ENCODE measurements at regions not wholly inside any gene's neighbourhood (a gene's known extent, or its start where the extent isn't known, plus 50 kb on each side); places are given as distances from the start of the nearest gene placed in this dataset.

DNA sequence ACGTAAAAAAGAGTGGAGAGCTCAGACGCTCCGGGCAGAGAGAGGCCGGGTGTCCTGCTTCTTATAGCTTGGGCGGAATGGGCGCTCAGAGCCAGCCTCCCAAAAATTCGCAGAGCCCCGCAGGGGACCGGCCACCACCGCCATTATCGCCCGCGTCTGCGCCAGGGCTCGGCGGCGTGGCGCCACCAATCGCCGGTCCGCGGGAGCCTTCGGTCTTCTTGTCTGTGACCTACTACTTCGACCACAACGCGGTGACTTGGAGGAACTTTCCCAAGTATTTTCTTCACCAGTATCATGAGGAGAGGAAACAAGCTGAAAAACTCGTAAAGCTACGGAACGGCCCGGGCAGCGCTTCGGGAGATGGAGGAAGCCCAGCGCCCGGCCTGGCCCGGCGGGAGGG is 1138.1 kb upstream of the CHAC2 start:
- no peaks in the 10 kb centered on the region for H3K9me3 ChIP-seq
- intact Hi-C loops (cut with DNase I; ENCODE audit: low total_unique reads), result no loop called here
- H3K27ac ChIP-seq, result no peak overlapping the region
- H3K27me3 ChIP-seq, result no peaks in the 10 kb centered on the region
- no peaks in the 10 kb centered on the region for H3K4me1 ChIP-seq
- TF ChIP-seq, protein P1, sequence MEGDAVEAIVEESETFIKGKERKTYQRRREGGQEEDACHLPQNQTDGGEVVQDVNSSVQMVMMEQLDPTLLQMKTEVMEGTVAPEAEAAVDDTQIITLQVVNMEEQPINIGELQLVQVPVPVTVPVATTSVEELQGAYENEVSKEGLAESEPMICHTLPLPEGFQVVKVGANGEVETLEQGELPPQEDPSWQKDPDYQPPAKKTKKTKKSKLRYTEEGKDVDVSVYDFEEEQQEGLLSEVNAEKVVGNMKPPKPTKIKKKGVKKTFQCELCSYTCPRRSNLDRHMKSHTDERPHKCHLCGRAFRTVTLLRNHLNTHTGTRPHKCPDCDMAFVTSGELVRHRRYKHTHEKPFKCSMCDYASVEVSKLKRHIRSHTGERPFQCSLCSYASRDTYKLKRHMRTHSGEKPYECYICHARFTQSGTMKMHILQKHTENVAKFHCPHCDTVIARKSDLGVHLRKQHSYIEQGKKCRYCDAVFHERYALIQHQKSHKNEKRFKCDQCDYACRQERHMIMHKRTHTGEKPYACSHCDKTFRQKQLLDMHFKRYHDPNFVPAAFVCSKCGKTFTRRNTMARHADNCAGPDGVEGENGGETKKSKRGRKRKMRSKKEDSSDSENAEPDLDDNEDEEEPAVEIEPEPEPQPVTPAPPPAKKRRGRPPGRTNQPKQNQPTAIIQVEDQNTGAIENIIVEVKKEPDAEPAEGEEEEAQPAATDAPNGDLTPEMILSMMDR (IDR thresholded peaks at IDR 0.05), result no peak
- no peak overlapping the region for H3K4me3 ChIP-seq
- no peak for DNase-seq
- H3K36me3 ChIP-seq, result no peaks in the 10 kb centered on the region

DNA sequence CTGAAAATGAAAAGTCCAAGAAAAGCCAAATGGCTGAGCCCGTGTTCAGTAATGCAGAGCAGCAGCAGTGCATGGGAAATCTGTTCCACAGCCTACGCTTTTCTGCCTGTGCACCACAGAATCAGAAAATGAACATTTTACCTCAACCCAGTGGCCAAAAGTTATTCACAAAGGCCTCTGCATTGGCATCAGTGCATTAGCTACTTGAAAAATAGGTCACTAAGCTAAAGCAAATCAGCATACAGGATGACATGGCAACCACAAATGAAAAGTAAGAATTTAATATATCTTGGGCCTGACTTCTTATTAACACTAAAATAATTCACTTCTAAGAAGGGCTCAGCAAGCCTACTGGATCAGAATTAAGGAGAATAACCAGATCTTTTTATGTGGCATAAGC is 1145.3 kb upstream of the CHAC2 start:
- H3K4me1 ChIP-seq, result no peaks in the 10 kb centered on the region
- H3K4me3 ChIP-seq, result no peak overlapping the region
- no peak for DNase-seq
- TF ChIP-seq, protein P1 (IDR thresholded peaks at IDR 0.05), result no peak
- H3K27me3 ChIP-seq, result no peaks in the 10 kb centered on the region
- intact Hi-C loops (cut with DNase I; ENCODE audit: low total_unique reads), result no loop called here
- H3K36me3 ChIP-seq, result no peaks in the 10 kb centered on the region
- no peaks in the 10 kb centered on the region for H3K9me3 ChIP-seq
- H3K27ac ChIP-seq, result no peak overlapping the region

DNA sequence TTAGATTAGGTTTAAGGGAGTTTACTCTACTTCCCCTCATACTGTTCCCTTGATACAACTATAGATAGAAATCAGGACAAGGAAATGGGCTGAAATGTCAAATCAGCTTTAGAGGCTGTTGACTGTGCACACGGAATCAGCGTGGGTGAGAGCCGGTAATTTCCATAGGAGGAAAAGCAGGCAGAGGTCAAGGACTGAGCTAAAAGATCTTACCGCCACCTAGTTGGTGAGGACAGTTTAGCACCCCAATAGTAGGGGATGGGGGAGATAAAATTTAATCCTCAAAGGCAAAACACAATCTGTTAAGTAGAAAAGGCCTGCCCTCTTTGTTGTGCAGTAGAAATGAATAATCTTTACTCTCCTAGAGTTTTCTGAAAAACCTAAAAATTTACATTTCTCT is 1154.5 kb upstream of the CHAC2 start:
- Histone ChIP-seq H3K36me3 (no peaks in the 10 kb centered on the region), H3K27ac (no peak overlapping the region), H3K4me1 (no peaks in the 10 kb centered on the region), H3K27me3 (no peaks in the 10 kb centered on the region), H3K9me3 (no peaks in the 10 kb centered on the region), H3K4me3 (no peak overlapping the region)
- TF ChIP-seq, protein P1 (IDR thresholded peaks at IDR 0.05), result no peak
- DNase-seq, result no peak
- intact Hi-C loops (cut with DNase I; ENCODE audit: low total_unique reads), result no loop called here

DNA sequence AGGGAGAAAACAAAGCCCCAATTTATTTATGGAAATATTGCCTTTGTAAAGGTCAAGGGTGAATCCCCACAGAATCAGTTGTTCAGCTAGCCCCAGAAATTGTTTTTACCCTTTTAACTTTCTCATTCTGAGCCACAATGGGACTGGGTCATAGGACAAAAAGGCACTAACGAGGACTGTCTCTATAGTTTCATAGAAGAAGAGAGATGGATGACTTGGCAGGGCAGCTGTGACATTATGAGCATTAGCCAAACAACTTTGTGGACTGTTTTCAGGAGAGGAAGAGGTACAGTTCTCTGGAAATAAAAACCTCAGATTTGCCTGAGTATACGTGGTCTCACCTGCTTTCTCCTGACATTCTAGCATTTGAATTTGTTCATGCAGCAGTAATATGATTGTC is 1155.8 kb upstream of the CHAC2 start:
- H3K9me3 ChIP-seq, result no peaks in the 10 kb centered on the region
- H3K4me3 ChIP-seq, result no peak overlapping the region
- no peak overlapping the region for H3K27ac ChIP-seq
- intact Hi-C loops (cut with DNase I; ENCODE audit: low total_unique reads), result no loop called here
- no peak for DNase-seq
- H3K36me3 ChIP-seq, result no peaks in the 10 kb centered on the region
- H3K27me3 ChIP-seq, result no peaks in the 10 kb centered on the region
- H3K4me1 ChIP-seq, result no peaks in the 10 kb centered on the region
- TF ChIP-seq, protein P1 (IDR thresholded peaks at IDR 0.05), result no peak

DNA sequence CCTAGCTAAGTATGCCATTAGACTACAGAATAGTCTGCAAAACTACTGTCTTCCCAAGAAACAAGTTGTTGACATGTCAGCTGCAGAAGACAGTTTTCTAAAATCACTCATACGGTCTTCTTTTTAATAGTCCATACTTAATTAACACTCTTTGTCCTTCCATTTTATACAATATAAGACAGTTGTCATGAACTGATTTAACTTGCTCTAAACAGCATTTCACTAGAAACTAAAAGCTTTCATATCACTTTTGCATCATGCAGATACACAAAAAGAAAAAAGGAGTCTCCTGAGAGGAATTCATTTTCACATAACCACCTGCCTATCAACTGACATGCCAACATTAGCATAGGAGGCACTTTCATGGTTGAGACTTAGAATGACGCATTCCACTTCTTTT is 1159.6 kb upstream of the CHAC2 start:
- Histone ChIP-seq H3K9me3 (no peaks in the 10 kb centered on the region), H3K4me1 (no peaks in the 10 kb centered on the region), H3K27ac (no peak overlapping the region), H3K4me3 (no peak overlapping the region), H3K27me3 (no peaks in the 10 kb centered on the region), H3K36me3 (no peaks in the 10 kb centered on the region)
- intact Hi-C loops (cut with DNase I; ENCODE audit: low total_unique reads), result no loop called here
- no peak for DNase-seq
- TF ChIP-seq, protein P1 (IDR thresholded peaks at IDR 0.05), result no peak

DNA sequence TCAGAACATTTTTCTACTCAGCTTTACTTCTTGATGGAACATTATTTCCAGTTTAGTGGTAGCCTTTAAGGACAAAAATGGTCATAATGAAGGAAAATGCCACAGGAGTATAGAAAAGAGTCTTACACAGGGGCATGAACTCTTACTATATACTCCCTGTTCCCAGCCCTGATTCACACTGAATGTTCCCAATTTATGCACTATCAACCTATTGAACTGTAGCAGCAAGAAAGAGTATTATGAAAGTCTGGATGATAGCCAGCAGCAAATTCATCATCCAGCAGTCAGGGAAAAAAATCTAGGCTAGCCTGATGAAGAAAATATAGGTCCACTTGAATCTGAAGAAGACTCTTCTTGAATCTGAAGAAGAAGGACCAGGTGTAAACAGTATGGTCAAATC is 1170.3 kb upstream of the CHAC2 start:
- H3K36me3 ChIP-seq, result no peaks in the 10 kb centered on the region

More for the DNA sequence above, 1170.3 kb upstream of the CHAC2 start:
- TF ChIP-seq, protein P1 (IDR thresholded peaks at IDR 0.05), result no peak
- DNase-seq, result no peak
- Histone ChIP-seq H3K4me3 (no peak overlapping the region), H3K4me1 (no peaks in the 10 kb centered on the region), H3K27me3 (no peaks in the 10 kb centered on the region), H3K9me3 (no peaks in the 10 kb centered on the region), H3K27ac (no peak overlapping the region)
- intact Hi-C loops (cut with DNase I; ENCODE audit: low total_unique reads), result no loop called here
